HCT116 (cell line): ENCODE measurements at regions not wholly inside any gene's neighbourhood (a gene's known extent, or its start where the extent isn't known, plus 50 kb on each side); places are given as distances from the start of the nearest gene placed in this dataset.

Experiments
- ATAC-seq: fragments of 200-7000 bp; cut with Tn5 transposase; 2 replicates; pipeline ENCODE4 v1.9.1; 2020; ENCODE audit warnings: mild to moderate bottlenecking, moderate library complexity
- BruUV-seq: library from RNA; stranded (reverse); fragments of 400-500 nt; replicated peaks from 2 replicates; lab custom pipeline; 2021; lab: Mats Ljungman, UMichigan
- CTCF ChIA-PET: fragments of 300-600 bp; sonication (Branson Sonifier 250); formaldehyde crosslinking; loops from one replicate; lab custom pipeline; 2021; ENCODE audit warnings: antibody characterized with exemption; lab: Charles Lee
- POLR2A ChIA-PET: fragments of 300-600, 350-600 bp; sonication (Branson Sonifier 250); formaldehyde crosslinking; loops from one replicate; lab custom pipeline; 2021; ENCODE audit warnings: antibody characterized with exemption; lab: Charles Lee
- RAD21 ChIA-PET, 2 experiments: fragments of 300-600 bp; sonication (Branson Sonifier 250); formaldehyde crosslinking; loops; one replicate each; lab custom pipeline; 2023; ENCODE audit warnings: low total read pairs in 2 of 2; ENCODE audit not compliant: uncharacterized antibody in 2 of 2, unreplicated experiment in 2 of 2, low non-redundant PET in 1 of 2; lab: Charles Lee
- DNase-seq: peaks from one replicate; pipeline ENCODE4 v3.0.0-alpha.2; 2010; ENCODE audit warnings: low read depth, low spot score
- H2AFZ ChIP-seq: fragments of 200-600 bp; shearing (Covaris generic), sonication (generic); 2 replicates; pipeline ENCODE4 v1.6.1; 2017; ENCODE audit warnings: low read depth, mixed run types, mixed read lengths, antibody characterized with exemption, low read length; ENCODE audit not compliant: poor library complexity, severe bottlenecking
- H3K27ac ChIP-seq: 2 replicates; pipeline ENCODE4 v1.5.1; 2012; ENCODE audit warnings: low read depth, low read length
- H3K27me3 ChIP-seq: fragments of 200-600 bp; sonication (generic); 2 replicates; pipeline ENCODE4 v1.6.1; 2016; ENCODE audit warnings: mixed run types, low read length, mixed read lengths; ENCODE audit not compliant: insufficient read depth
- H3K36me3 ChIP-seq, 2 experiments: fragments of 200-500 bp in 1 of 2; fragments of 200-600 bp in 1 of 2; sonication (Bioruptor generic) in 1 of 2; sonication (generic) in 1 of 2; 2 replicates each; pipeline versions ENCODE4 v1.5.1 to v1.6.1; 2014 to 2016; ENCODE audit warnings: low read length in 2 of 2, inconsistent platforms in 1 of 2, mixed read lengths in 1 of 2, mixed run types in 1 of 2; ENCODE audit not compliant: insufficient read depth in 2 of 2, control insufficient read depth in 1 of 2
- H3K4me1 ChIP-seq, 2 experiments: fragments of 200-600 bp in 1 of 2; sonication (generic) in 1 of 2; 2 replicates each; pipeline versions ENCODE4 v1.5.1 to v1.6.1; 2012 to 2017; ENCODE audit warnings: low read length in 2 of 2, inconsistent platforms in 1 of 2, mild to moderate bottlenecking in 1 of 2, mixed read lengths in 1 of 2, mixed run types in 1 of 2, moderate library complexity in 1 of 2; ENCODE audit not compliant: insufficient read depth in 2 of 2, control insufficient read depth in 1 of 2
- H3K4me2 ChIP-seq: fragments of 200-600 bp; sonication (generic); 2 replicates; pipeline ENCODE4 v1.6.1; 2017; ENCODE audit warnings: mixed run types, low read length, mixed read lengths
- H3K4me3 ChIP-seq, 2 experiments: fragments of 200-600 bp in 1 of 2; sonication (generic) in 1 of 2; replicated peaks in 1 of 2; 2 replicates each; pipeline ENCODE4 v1.5.1; 2011 to 2016; ENCODE audit warnings: low read length in 2 of 2, control low read depth in 1 of 2, low read depth in 1 of 2, mild to moderate bottlenecking in 1 of 2, mixed read lengths in 1 of 2, mixed run types in 1 of 2
- H3K79me2 ChIP-seq: fragments of 200-600 bp; sonication (generic); 2 replicates; pipeline ENCODE4 v1.6.1; 2017; ENCODE audit warnings: mild to moderate bottlenecking, mixed run types, low read length, moderate library complexity, mixed read lengths; ENCODE audit not compliant: insufficient read depth
- H3K9ac ChIP-seq: fragments of 200-600 bp; sonication (generic); 2 replicates; pipeline ENCODE4 v1.6.1; 2016; ENCODE audit warnings: low read length, mixed read lengths
- H3K9me2 ChIP-seq: fragments of 200-600 bp; sonication (generic), shearing (Covaris generic); 2 replicates; pipeline ENCODE4 v1.6.1; 2017; ENCODE audit warnings: mixed run types, mild to moderate bottlenecking, moderate library complexity; ENCODE audit not compliant: insufficient read depth
- H3K9me3 ChIP-seq, 2 experiments: fragments of 200-500 bp in 1 of 2; fragments of 200-600 bp in 1 of 2; sonication (Bioruptor generic) in 1 of 2; sonication (generic) in 1 of 2; 2 replicates each; pipeline ENCODE4 v1.6.1; 2014 to 2017; ENCODE audit warnings: low read length in 2 of 2, mixed read lengths in 2 of 2, inconsistent platforms in 1 of 2, low read depth in 1 of 2, mild to moderate bottlenecking in 1 of 2, mixed run types in 1 of 2, moderate library complexity in 1 of 2; ENCODE audit not compliant: control insufficient read depth in 1 of 2, insufficient read depth in 1 of 2
- H4K20me1 ChIP-seq: fragments of 200-600 bp; sonication (generic), shearing (Covaris generic); 2 replicates; pipeline ENCODE4 v1.6.1; 2017; ENCODE audit warnings: mixed run types, mild to moderate bottlenecking, moderate library complexity; ENCODE audit not compliant: insufficient read depth
- CBX3 ChIP-seq: IDR thresholded peaks from 2 replicates; pipeline ENCODE4 v1.6.1; 2012; ENCODE audit warnings: low read depth
- CEBPB ChIP-seq: IDR thresholded peaks from 2 replicates; pipeline ENCODE4 v1.6.1; 2012; ENCODE audit warnings: low read depth
- CTCF ChIP-seq, 3 experiments: fragments of 200-600 bp in 1 of 3; sonication (generic) in 1 of 3; IDR thresholded peaks in 2 of 3; conservative IDR thresholded peaks in 1 of 3; 2 replicates each; pipeline ENCODE4 v1.5.1; 2012 to 2017; ENCODE audit warnings: low read depth in 2 of 3, low read length in 2 of 3, antibody characterized with exemption in 1 of 3, borderline replicate concordance in 1 of 3, control low read depth in 1 of 3, mild to moderate bottlenecking in 1 of 3, mixed read lengths in 1 of 3, mixed run types in 1 of 3, moderate library complexity in 1 of 3; ENCODE audit not compliant: insufficient read depth in 1 of 3
- ELF1 ChIP-seq: IDR thresholded peaks from 2 replicates; pipeline ENCODE4 v1.6.1; 2012; ENCODE audit warnings: low read depth, borderline replicate concordance
- EZH2 ChIP-seq: fragments of 200-600 bp; sonication (generic); IDR thresholded peaks from 2 replicates; pipeline ENCODE4 v1.6.1; 2017; ENCODE audit warnings: antibody characterized with exemption, mixed run types
- JUND ChIP-seq: IDR thresholded peaks from 2 replicates; pipeline ENCODE4 v1.6.1; 2012
- MAX ChIP-seq: IDR thresholded peaks from 2 replicates; pipeline ENCODE4 v1.6.1; 2012
- POLR2A ChIP-seq: IDR thresholded peaks from 2 replicates; pipeline ENCODE4 v1.7.0; 2011; ENCODE audit warnings: borderline replicate concordance; ENCODE audit not compliant: insufficient read depth, insufficient read length; ENCODE audit errors: extremely low read depth
- POLR2AphosphoS5 ChIP-seq: IDR thresholded peaks from 2 replicates; pipeline ENCODE4 v1.6.1; 2011; ENCODE audit warnings: mild to moderate bottlenecking, low read depth, low read length, moderate library complexity
- RAD21 ChIP-seq: IDR thresholded peaks from 2 replicates; pipeline ENCODE4 v1.6.1; 2012; ENCODE audit warnings: low read depth, mild to moderate bottlenecking
- REST ChIP-seq: IDR thresholded peaks from 2 replicates; pipeline ENCODE4 v1.6.1; 2012; ENCODE audit warnings: low read depth
- SIN3A ChIP-seq: IDR thresholded peaks from 2 replicates; pipeline ENCODE4 v1.6.1; 2012; ENCODE audit warnings: low read depth
- SP1 ChIP-seq: IDR thresholded peaks from 2 replicates; pipeline ENCODE4 v1.6.1; 2012; ENCODE audit warnings: low read depth
- ZBTB33 ChIP-seq: IDR thresholded peaks from 2 replicates; pipeline ENCODE4 v1.6.1; 2011; ENCODE audit warnings: mild to moderate bottlenecking, low read length, moderate library complexity; ENCODE audit not compliant: insufficient replicate concordance; ENCODE audit errors: extremely low read depth
- intact Hi-C: fragments of 100-400 bp; cut with micrococcal nuclease; formaldehyde crosslinking; loops from 2 replicates; pipeline ENCODE4 v1.10.0; 2022

GRCh38 chr15:95574053-95574452 lies 756.4 kb upstream of the NR2F2 start:
- POLR2A ChIA-PET: no interaction called here
- ATAC-seq (no peak), DNase-seq (no peak)
- Histone ChIP-seq H3K9me2 (no peaks in the 10 kb centered on the region), H3K4me1 (no peaks in the 10 kb centered on the region), H4K20me1 (no peaks in the 10 kb centered on the region), H3K27me3 (no peaks in the 10 kb centered on the region), H3K9ac (no peak overlapping the region), H3K36me3 (no peaks in the 10 kb centered on the region), H3K9me3 (no peaks in the 10 kb centered on the region), H2AFZ (no peak overlapping the region), H3K4me2 (no peak overlapping the region), H3K79me2 (no peaks in the 10 kb centered on the region), H3K27ac (no peak overlapping the region), H3K4me3 (no peak overlapping the region)
- intact Hi-C loops: no loop called here
- CTCF ChIA-PET: no interaction called here
- TF ChIP-seq MAX: no peak
- no peak for TF ChIP-seq REST
- no peak for TF ChIP-seq POLR2AphosphoS5
- TF ChIP-seq EZH2: no peak
- no peak for TF ChIP-seq CBX3
- BruUV-seq: no TSS peak
- RAD21 ChIA-PET: no interaction called here

- no peak overlapping the region for H3K4me3 ChIP-seq
- no peaks in the 10 kb centered on the region for H4K20me1 ChIP-seq
- ATAC-seq (no peak), DNase-seq (no peak)
- TF ChIP-seq JUND (no peak), ELF1 (no peak), CTCF (IDR thresholded peaks at IDR 0.05 in 2 of 3, conservative IDR thresholded peaks at IDR 0.05 in 1 of 3; ENCODE audit: borderline replicate concordance in 1 of 3, insufficient read depth in 1 of 3, low read depth in 2 of 3, low read length in 2 of 3) (no peak), EZH2 (no peak), CEBPB (no peak), SP1 (no peak), RAD21 (no peak), ZBTB33 (no peak), MAX (no peak), SIN3A (no peak), POLR2A (no peak)
- POLR2A ChIA-PET: no interaction called here
- no peaks in the 10 kb centered on the region for H3K79me2 ChIP-seq
- H3K27me3 ChIP-seq: no peaks in the 10 kb centered on the region
- H3K9ac ChIP-seq: no peak overlapping the region
- no peak overlapping the region for H3K27ac ChIP-seq
- H3K9me2 ChIP-seq: no peaks in the 10 kb centered on the region
- no TSS peak for BruUV-seq
- intact Hi-C loops: no loop called here
- no peak overlapping the region for H3K4me2 ChIP-seq
- RAD21 ChIA-PET: no interaction called here
- H2AFZ ChIP-seq: no peak overlapping the region
- CTCF ChIA-PET: no interaction called here
- H3K4me1 ChIP-seq: no peaks in the 10 kb centered on the region
- no peaks in the 10 kb centered on the region for H3K9me3 ChIP-seq
- H3K36me3 ChIP-seq: no peaks in the 10 kb centered on the region
Measured at GRCh38 chr15:95577927-95578326, 752.6 kb upstream of the NR2F2 start.
